HL-60 (cell line): ENCODE measurements at regions not wholly inside any gene's neighbourhood (a gene's known extent, or its start where the extent isn't known, plus 50 kb on each side); places are given as distances from the start of the nearest gene placed in this dataset.

Experiments
- DNase-seq, 2 experiments: peaks; one replicate each; pipeline ENCODE4 v3.0.0-alpha.2; 2010 to 2020; ENCODE audit warnings: low read depth in 1 of 2, low spot score in 1 of 2
- H3K27ac ChIP-seq: fragments of 250-450 bp; sonication (Bioruptor Pico); replicated peaks from 2 replicates; pipeline ENCODE4 v1.5.1; 2020; ENCODE audit warnings: mild to moderate bottlenecking, moderate library complexity
- H3K27me3 ChIP-seq: fragments of 250-450 bp; sonication (Bioruptor Pico); 2 replicates; pipeline ENCODE4 v1.5.1; 2021; ENCODE audit warnings: mild to moderate bottlenecking, moderate library complexity; ENCODE audit not compliant: insufficient read depth, poor library complexity, severe bottlenecking
- H3K4me3 ChIP-seq: replicated peaks from 2 replicates; pipeline ENCODE4 v1.5.1; 2011; ENCODE audit warnings: mild to moderate bottlenecking, control low read depth, low read length; ENCODE audit not compliant: insufficient read depth
- CTCF ChIP-seq: IDR thresholded peaks from one replicate; pipeline ENCODE4 v1.5.1; 2011; ENCODE audit warnings: low read length, control low read depth, inconsistent platforms; ENCODE audit not compliant: insufficient read depth
- GABPA ChIP-seq: IDR thresholded peaks from 2 replicates; pipeline ENCODE4 v1.6.1; 2012; ENCODE audit warnings: low read depth
- POLR2AphosphoS5 ChIP-seq: IDR thresholded peaks from 2 replicates; pipeline ENCODE4 v1.6.1; 2012; ENCODE audit warnings: low read depth
- REST ChIP-seq: IDR thresholded peaks from 2 replicates; pipeline ENCODE4 v1.6.1; 2012; ENCODE audit warnings: low read depth; ENCODE audit not compliant: insufficient replicate concordance
- SPI1 ChIP-seq: IDR thresholded peaks from 2 replicates; pipeline ENCODE4 v1.6.1; 2012; ENCODE audit warnings: low read depth, mild to moderate bottlenecking, borderline replicate concordance

GRCh38 chr7:20870977-20871376 lies 84.3 kb upstream of the SP8 start:
- Histone ChIP-seq H3K27me3 (no peaks in the 10 kb centered on the region), H3K27ac (no peak overlapping the region), H3K4me3 (no peak overlapping the region)
- no peak for TF ChIP-seq CTCF
- no peak for TF ChIP-seq REST
- TF ChIP-seq SPI1 = no peak
- no peak for TF ChIP-seq GABPA
- TF ChIP-seq POLR2AphosphoS5 = no peak
- no peak for DNase-seq

- TF ChIP-seq REST (no peak), GABPA (no peak), SPI1 (no peak), POLR2AphosphoS5 (no peak), CTCF (no peak)
- DNase-seq = no peak
- no peak overlapping the region for H3K27ac ChIP-seq
- H3K4me3 ChIP-seq = no peak overlapping the region
- no peaks in the 10 kb centered on the region for H3K27me3 ChIP-seq
Observed at GRCh38 chr7:20892776-20893175, 106.1 kb upstream of the SP8 start.

GRCh38 chr7:20894806-20895205 lies 108.1 kb upstream of the SP8 start:
- DNase-seq = no peak
- no peaks in the 10 kb centered on the region for H3K27me3 ChIP-seq
- H3K27ac ChIP-seq = no peak overlapping the region
- H3K4me3 ChIP-seq = no peak overlapping the region
- TF ChIP-seq CTCF (no peak), REST (no peak), GABPA (no peak), SPI1 (no peak), POLR2AphosphoS5 (no peak)
